ENCODE measurements at regions not wholly inside any gene's neighbourhood (a gene's known extent, or its start where the extent isn't known, plus 50 kb on each side); places are given as distances from the start of the nearest gene placed in this dataset.

DNA sequence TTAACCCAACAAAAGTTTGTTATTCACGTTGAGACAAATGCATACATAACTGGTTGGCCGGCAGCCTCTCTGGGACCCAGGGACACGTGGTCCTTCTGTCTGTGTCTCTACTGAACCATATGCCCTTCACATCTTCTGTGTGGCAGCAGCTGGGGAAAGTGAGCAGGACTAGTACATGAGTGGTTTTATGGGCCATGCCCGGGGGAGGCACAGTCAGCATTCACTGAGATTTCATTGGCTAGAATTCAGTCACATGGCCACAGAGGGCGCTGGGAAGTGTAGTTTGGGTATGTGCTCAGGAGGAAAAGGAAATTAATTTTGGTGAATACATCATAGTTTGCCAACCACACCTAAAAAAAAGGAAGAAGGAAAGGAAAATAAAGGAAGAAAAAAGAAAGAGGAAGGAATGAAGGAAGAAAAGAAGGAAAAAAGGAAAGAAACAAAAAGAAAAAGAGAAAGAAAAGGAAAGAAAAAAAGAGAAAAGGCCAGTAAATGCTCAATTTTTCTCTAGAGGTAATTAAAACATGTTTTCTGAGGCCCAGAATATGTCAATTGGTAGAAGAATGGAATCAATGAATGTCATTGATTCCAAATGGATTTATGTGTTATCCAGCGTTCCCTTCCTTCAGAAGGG lies 55.9 kb upstream of the KIRREL3 start:
- Histone ChIP-seq H3K27me3 (ENCODE audit: insufficient read depth) (no peaks in the 10 kb centered on the region; the same call in 1 of the 2 replicates), H3F3A (replicated peaks; ENCODE audit: insufficient read depth) (no peaks in the 10 kb centered on the region), H4K20me1 (ENCODE audit: insufficient read depth) (no peaks in the 10 kb centered on the region), H3K36me3 (replicated peaks in 1 of 2; ENCODE audit: control insufficient read depth in 1 of 2, insufficient read depth in 2 of 2, low read length in 1 of 2) (no peaks in the 10 kb centered on the region), H3K4me3 (ENCODE audit: low read depth in 2 of 2, low read length in 1 of 2) (no peak overlapping the region), H2AFZ (ENCODE audit: low read depth) (no peak overlapping the region), H3K4me1 (ENCODE audit: control insufficient read depth in 1 of 2, insufficient read depth in 2 of 2, low read depth in 1 of 2, low read length in 1 of 2) (no peaks in the 10 kb centered on the region), H3K9ac (no peak overlapping the region), H3K79me2 (ENCODE audit: insufficient read depth) (no peaks in the 10 kb centered on the region), H3K4me2 (no peak overlapping the region), H3K27ac (ENCODE audit: low read depth in 2 of 2, low read length in 1 of 2) (no peak overlapping the region), H3K9me3 (no peaks in the 10 kb centered on the region), H3K9me2 (no peaks in the 10 kb centered on the region)
- POLR2A ChIA-PET = no interaction called here
- CTCF ChIA-PET = no interaction called here
- peak; percentile 29 for DNase-seq
- 41% methylated on average over 6 of the region's 6 CpGs for whole genome bisulfite sequencing (ENCODE audit: low lambda C conversion rate)
- TF ChIP-seq, protein P1, sequence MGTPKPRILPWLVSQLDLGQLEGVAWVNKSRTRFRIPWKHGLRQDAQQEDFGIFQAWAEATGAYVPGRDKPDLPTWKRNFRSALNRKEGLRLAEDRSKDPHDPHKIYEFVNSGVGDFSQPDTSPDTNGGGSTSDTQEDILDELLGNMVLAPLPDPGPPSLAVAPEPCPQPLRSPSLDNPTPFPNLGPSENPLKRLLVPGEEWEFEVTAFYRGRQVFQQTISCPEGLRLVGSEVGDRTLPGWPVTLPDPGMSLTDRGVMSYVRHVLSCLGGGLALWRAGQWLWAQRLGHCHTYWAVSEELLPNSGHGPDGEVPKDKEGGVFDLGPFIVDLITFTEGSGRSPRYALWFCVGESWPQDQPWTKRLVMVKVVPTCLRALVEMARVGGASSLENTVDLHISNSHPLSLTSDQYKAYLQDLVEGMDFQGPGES (IDR thresholded peaks at IDR 0.05; ENCODE audit: low read depth, low read length) = no peak
- TF ChIP-seq, protein P2, sequence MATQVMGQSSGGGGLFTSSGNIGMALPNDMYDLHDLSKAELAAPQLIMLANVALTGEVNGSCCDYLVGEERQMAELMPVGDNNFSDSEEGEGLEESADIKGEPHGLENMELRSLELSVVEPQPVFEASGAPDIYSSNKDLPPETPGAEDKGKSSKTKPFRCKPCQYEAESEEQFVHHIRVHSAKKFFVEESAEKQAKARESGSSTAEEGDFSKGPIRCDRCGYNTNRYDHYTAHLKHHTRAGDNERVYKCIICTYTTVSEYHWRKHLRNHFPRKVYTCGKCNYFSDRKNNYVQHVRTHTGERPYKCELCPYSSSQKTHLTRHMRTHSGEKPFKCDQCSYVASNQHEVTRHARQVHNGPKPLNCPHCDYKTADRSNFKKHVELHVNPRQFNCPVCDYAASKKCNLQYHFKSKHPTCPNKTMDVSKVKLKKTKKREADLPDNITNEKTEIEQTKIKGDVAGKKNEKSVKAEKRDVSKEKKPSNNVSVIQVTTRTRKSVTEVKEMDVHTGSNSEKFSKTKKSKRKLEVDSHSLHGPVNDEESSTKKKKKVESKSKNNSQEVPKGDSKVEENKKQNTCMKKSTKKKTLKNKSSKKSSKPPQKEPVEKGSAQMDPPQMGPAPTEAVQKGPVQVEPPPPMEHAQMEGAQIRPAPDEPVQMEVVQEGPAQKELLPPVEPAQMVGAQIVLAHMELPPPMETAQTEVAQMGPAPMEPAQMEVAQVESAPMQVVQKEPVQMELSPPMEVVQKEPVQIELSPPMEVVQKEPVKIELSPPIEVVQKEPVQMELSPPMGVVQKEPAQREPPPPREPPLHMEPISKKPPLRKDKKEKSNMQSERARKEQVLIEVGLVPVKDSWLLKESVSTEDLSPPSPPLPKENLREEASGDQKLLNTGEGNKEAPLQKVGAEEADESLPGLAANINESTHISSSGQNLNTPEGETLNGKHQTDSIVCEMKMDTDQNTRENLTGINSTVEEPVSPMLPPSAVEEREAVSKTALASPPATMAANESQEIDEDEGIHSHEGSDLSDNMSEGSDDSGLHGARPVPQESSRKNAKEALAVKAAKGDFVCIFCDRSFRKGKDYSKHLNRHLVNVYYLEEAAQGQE (IDR thresholded peaks at IDR 0.05; ENCODE audit: low read depth, low read length) = no peak
- TF ChIP-seq, protein P3, sequence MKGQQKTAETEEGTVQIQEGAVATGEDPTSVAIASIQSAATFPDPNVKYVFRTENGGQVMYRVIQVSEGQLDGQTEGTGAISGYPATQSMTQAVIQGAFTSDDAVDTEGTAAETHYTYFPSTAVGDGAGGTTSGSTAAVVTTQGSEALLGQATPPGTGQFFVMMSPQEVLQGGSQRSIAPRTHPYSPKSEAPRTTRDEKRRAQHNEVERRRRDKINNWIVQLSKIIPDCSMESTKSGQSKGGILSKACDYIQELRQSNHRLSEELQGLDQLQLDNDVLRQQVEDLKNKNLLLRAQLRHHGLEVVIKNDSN (IDR thresholded peaks at IDR 0.05; ENCODE audit: borderline replicate concordance, low read depth) = peak; percentile 90

DNA sequence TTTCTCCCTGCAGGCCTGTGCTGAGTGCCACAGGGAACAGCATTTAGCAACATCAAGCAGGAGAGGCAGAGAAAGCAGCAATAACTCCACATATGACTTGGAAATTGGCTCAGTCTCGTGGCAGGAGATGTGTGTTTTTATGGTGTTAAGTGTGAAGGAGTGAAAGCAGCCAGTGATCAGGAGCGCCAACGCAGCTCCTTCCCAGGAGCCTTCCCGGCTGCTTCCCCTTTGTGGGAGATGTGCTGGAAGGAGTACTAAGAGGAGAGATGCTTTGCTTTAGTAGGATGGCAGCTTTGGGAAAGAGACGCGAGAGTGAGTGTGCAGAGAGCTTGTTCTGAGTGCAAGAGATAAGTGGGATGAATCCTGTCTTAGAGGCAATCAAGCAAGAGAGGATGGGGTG lies 54.7 kb upstream of the KIRREL3 start:
- Histone ChIP-seq H3K27ac (ENCODE audit: low read depth in 2 of 2, low read length in 1 of 2) (no peak overlapping the region), H3K4me3 (ENCODE audit: low read depth in 2 of 2, low read length in 1 of 2) (no peak overlapping the region), H3K4me1 (ENCODE audit: control insufficient read depth in 1 of 2, insufficient read depth in 2 of 2, low read depth in 1 of 2, low read length in 1 of 2) (no peaks in the 10 kb centered on the region), H4K20me1 (ENCODE audit: insufficient read depth) (no peaks in the 10 kb centered on the region), H3K9me3 (no peaks in the 10 kb centered on the region), H3K36me3 (replicated peaks in 1 of 2; ENCODE audit: control insufficient read depth in 1 of 2, insufficient read depth in 2 of 2, low read length in 1 of 2) (no peaks in the 10 kb centered on the region), H3K4me2 (no peak overlapping the region), H3K9ac (no peak overlapping the region), H3K79me2 (ENCODE audit: insufficient read depth) (no peaks in the 10 kb centered on the region), H2AFZ (ENCODE audit: low read depth) (no peak overlapping the region), H3K27me3 (ENCODE audit: insufficient read depth) (no peaks in the 10 kb centered on the region), H3F3A (replicated peaks; ENCODE audit: insufficient read depth) (no peaks in the 10 kb centered on the region), H3K9me2 (no peaks in the 10 kb centered on the region)
- 61% methylated on average over 6 of the region's 6 CpGs for WGBS (ENCODE audit: low lambda C conversion rate)
- DNase-seq = no peak
- ChIA-PET POLR2A (no interaction called here), CTCF (no interaction called here)
- TF ChIP-seq NFIC (IDR thresholded peaks at IDR 0.05; ENCODE audit: borderline replicate concordance) (no peak), CHD2 (IDR thresholded peaks at IDR 0.05; ENCODE audit: low read length, partially characterized antibody) (no peak), EP300 (IDR thresholded peaks at IDR 0.05; ENCODE audit: borderline replicate concordance in 1 of 2, low read depth in 1 of 2, low read length in 1 of 2) (no peak), ELF1 (IDR thresholded peaks at IDR 0.05) (no peak), RAD21 (IDR thresholded peaks at IDR 0.05; ENCODE audit: low read length) (no peak), MXI1 (IDR thresholded peaks at IDR 0.05; ENCODE audit: low read depth, low read length) (no peak), RXRA (IDR thresholded peaks at IDR 0.05; ENCODE audit: borderline replicate concordance, low read depth) (no peak), GABPA (IDR thresholded peaks at IDR 0.05; ENCODE audit: low read depth) (no peak), SMC3 (IDR thresholded peaks at IDR 0.05; ENCODE audit: low read depth, low read length) (no peak)
- TF ChIP-seq, protein P2 (IDR thresholded peaks at IDR 0.05; ENCODE audit: low read depth, low read length) = no peak
- TF ChIP-seq, protein P4, sequence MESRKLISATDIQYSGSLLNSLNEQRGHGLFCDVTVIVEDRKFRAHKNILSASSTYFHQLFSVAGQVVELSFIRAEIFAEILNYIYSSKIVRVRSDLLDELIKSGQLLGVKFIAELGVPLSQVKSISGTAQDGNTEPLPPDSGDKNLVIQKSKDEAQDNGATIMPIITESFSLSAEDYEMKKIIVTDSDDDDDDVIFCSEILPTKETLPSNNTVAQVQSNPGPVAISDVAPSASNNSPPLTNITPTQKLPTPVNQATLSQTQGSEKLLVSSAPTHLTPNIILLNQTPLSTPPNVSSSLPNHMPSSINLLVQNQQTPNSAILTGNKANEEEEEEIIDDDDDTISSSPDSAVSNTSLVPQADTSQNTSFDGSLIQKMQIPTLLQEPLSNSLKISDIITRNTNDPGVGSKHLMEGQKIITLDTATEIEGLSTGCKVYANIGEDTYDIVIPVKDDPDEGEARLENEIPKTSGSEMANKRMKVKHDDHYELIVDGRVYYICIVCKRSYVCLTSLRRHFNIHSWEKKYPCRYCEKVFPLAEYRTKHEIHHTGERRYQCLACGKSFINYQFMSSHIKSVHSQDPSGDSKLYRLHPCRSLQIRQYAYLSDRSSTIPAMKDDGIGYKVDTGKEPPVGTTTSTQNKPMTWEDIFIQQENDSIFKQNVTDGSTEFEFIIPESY (IDR thresholded peaks at IDR 0.05; ENCODE audit: borderline replicate concordance, low read depth) = no peak
- TF ChIP-seq, protein P1 (IDR thresholded peaks at IDR 0.05; ENCODE audit: low read depth, low read length) = no peak

All from SK-N-SH (cell line).